Fibroblast of the aortic adventitia (primary cell): ENCODE measurements at regions not wholly inside any gene's neighbourhood (a gene's known extent, or its start where the extent isn't known, plus 50 kb on each side); places are given as distances from the start of the nearest gene placed in this dataset.

Source experiments
- DNase-seq: peaks from one replicate; pipeline ENCODE4 v3.0.0-alpha.2; 2010; ENCODE audit warnings: low read depth
- H3K4me3 ChIP-seq: 2 replicates; pipeline ENCODE4 v1.5.1; 2011; ENCODE audit warnings: low read depth, mild to moderate bottlenecking, control low read depth, low read length, moderate library complexity
- TF ChIP-seq, protein P1 (sequence below): IDR thresholded peaks from 2 replicates; pipeline ENCODE4 v1.5.1; 2011; ENCODE audit warnings: mild to moderate bottlenecking, low read length, control low read depth, inconsistent platforms; ENCODE audit not compliant: insufficient read depth

DNA sequence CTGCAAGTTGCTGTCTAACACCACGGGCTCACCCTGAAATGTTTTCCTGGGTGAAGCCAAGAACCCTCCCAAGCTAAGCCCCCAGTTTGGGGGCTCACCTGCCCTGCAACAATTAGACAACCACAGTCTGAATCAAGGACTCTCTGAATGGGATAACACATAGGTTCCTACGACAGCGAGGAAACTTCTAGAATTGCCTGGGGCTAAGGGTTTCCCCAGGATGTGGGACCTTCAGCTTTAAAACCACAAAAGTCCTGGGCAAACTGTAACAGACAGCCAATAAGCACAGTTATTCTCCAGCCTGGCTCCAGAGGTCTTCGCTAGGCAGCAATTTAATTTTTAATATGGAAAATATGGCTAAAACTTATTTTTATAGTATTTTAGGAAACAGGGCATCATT lies 162.6 kb downstream of the PRKX start:
- no peak for DNase-seq
- TF ChIP-seq, protein P1, sequence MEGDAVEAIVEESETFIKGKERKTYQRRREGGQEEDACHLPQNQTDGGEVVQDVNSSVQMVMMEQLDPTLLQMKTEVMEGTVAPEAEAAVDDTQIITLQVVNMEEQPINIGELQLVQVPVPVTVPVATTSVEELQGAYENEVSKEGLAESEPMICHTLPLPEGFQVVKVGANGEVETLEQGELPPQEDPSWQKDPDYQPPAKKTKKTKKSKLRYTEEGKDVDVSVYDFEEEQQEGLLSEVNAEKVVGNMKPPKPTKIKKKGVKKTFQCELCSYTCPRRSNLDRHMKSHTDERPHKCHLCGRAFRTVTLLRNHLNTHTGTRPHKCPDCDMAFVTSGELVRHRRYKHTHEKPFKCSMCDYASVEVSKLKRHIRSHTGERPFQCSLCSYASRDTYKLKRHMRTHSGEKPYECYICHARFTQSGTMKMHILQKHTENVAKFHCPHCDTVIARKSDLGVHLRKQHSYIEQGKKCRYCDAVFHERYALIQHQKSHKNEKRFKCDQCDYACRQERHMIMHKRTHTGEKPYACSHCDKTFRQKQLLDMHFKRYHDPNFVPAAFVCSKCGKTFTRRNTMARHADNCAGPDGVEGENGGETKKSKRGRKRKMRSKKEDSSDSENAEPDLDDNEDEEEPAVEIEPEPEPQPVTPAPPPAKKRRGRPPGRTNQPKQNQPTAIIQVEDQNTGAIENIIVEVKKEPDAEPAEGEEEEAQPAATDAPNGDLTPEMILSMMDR: no peak
- H3K4me3 ChIP-seq: no peak overlapping the region

DNA sequence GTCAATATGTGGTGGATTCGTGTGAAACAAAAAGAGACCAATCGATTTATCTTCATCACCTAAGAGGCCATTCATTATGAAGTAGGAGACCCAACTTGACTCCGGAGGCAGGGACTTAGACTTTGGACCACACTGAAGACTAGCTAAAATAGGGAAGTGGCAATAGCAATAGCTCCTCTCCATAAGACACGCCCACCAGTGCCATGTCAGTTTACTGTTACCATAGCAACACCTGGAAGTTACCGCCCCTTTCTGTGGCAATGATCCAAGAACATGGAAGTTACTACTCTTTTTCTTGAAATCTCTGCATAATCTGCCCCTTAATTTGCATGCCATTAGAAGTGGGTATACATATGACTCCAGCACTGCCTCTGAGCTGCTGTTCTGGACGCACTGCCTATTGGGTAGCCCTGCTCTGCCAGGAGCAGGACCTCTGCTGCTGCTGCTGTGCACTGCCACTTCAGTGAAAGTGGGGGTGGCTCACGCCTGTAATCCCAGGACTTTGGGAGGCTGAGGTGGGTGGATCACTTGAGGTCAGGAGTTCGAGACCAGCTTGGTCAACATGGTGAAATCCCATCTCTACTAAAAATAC lies 163.2 kb downstream of the PRKX start:
- TF ChIP-seq, protein P1: no peak
- no peak overlapping the region for H3K4me3 ChIP-seq
- DNase-seq: peak; percentile 21

DNA sequence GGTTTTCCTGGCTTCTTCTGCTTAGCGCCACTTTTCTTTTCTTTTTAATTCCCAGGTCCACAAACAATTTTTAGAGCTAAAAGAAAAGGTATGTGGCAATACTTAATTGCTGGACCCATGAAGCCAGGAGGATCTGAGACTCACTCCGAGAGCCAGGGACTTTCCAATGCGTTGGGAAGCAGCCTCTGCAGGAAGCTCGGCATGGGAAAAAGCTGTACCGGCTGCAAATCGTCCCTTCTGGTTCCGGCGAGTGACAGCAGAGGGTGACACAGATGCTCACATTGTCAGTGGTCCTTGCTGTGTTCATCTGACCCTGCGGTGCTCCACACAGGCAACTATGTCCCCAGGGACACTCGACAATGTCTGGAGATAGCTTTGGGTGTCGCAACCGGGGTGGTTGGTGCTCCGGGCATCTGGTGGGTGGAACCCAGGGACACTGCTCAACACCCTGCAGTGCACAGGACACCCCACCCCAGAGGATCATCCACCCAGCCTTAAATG lies 164.0 kb downstream of the PRKX start:
- peak; percentile 64 for DNase-seq
- TF ChIP-seq, protein P1: no peak
- peak overlapping the region; percentile 48 for H3K4me3 ChIP-seq

DNA sequence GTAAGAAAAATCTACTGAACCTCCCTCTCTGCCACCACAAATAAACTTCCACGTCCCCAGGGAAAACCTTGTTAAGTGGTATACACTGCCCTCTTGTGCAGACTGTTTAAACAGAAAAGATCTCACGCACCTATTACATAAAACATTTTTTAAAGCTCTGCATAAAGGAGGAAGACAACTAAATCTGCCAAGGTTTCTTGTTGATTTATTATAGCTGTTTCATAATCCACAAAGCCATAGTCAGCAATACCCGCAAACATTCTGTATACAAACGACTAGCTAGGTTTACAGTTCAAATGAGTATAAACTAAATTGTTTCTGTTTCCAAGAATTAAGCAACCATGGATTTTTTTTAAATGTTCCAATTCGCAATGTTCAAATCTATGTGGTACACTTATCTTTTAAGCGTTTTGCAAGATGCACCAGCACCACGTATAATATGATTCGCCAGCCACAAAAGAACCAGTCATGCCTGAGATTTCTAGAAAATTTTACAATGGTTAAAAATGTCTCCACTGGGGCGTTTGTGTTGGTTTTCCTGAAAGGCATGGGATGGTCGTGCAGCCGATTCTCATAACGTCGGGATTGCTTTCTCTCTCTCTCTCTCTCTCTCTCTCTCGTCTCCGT lies 164.6 kb downstream of the PRKX start:
- TF ChIP-seq, protein P1: peak; percentile 32
- peak overlapping the region; percentile 48 for H3K4me3 ChIP-seq

DNA sequence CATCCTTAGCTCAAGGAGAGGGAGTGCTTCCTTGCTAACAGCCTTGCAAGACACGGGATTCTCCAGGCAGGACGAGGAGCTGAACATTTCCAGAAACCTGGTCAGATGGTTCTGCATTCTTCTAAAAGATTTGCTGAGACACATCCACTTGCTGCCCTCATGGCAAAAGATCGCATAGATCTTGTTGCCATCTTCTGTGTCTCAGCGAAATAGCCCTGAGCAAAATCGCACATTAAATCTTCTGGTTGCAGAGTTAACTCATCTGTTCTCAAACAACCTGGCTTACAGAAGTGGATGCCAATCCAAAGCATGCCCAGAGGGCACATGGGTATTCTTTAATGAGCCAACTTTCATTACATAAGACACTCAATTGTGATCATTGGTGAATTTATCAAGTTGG lies 167.5 kb downstream of the PRKX start:
- TF ChIP-seq, protein P1: no peak
- DNase-seq: no peak

More for the DNA sequence above, 164.6 kb downstream of the PRKX start:
- DNase-seq: peak; percentile 87

DNA sequence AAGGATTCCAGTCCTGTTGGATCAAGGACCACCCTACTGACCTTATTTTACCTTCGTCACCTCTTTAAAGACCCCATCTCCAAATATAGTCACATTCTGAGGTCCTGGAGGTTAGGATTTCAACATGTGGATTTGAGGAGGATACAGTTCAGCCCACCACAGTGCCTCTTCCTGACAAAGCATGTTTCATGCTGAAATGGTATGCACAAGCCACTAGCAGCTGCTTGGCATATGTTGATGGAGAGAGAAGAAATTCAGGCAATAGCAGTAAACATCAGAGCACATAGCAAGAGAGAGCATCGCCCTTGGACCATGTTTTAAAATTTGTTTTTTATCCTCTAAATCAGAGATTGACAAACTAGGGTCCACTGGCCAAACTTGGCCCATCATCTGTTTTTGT lies 172.1 kb downstream of the PRKX start:
- TF ChIP-seq, protein P1: no peak
- no peak overlapping the region for H3K4me3 ChIP-seq
- DNase-seq: no peak

More for the DNA sequence above, 167.5 kb downstream of the PRKX start:
- no peak overlapping the region for H3K4me3 ChIP-seq

DNA sequence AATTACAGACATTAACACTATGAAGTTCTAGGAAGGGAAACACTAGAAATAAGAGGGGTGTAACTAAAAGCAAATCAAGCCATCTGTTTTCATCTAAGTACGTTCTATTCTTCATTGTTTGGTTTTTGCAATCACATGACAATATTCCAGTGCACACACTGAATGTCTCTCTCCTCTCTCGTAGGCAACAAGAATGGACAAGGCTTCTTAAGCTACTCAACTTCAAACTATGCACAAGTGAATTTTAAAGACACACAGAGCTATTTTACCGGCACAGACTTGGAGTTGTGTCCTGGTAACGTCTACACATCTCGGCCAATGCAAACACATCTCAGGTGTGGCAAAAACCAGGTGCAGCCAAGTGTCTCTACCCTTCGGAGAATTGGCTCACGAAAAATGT lies 173.3 kb downstream of the PRKX start:
- no peak overlapping the region for H3K4me3 ChIP-seq
- TF ChIP-seq, protein P1: no peak
- DNase-seq: no peak
